ENCODE measurements at regions not wholly inside any gene's neighbourhood (a gene's known extent, or its start where the extent isn't known, plus 50 kb on each side); places are given as distances from the start of the nearest gene placed in this dataset.
"Not testable (repeated sequence)": the region's sequence is repeated elsewhere in the genome, so short reads cannot be mapped to it uniquely, and the experiment has no call there.

DNA sequence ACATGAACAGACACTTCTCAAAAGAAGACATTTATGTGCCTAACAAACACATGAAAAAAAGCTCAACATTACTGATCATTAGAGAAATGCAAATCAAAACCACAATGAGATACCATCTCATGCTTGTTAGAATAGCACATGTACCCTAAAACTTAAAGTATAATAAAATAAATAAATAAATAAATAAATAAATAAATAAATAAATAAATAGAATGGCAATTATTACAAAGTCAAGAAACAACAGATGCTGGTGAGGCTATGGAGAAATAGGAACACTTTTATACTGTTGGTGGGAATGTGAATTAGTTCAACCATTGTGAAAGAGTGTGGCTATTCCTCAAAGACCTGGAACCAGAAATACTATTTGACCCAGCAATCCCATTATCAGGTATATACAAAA lies 970.6 kb downstream of the NR2F1-AS1 start:
- DNase-seq; in situ Hi-C loops (cut with MboI; ENCODE audit: low pct_unique_long_range_greater_than_20kb, low sequenced_read_pairs): not testable (repeated sequence)

DNA sequence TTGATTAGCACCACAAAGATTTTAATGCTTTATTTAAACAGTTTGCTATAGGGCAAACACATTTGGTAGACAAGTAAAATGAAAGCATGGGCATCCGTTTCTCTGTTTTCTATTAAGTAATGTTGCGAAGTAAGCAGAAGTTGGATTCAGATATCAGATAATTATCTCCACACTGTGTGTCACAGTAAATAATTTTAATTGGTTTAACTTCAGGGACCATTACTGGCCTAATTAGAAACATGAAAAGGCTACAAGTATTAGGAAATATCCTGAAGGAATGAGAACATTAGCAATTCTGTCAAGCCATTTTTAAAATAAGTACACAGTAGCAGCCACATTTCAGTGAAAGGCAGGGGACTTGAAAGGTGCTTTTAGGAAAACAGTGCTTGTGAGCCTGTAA lies 975.4 kb downstream of the NR2F1-AS1 start:
- DNase-seq, result no peak
- in situ Hi-C loops (cut with MboI; ENCODE audit: low pct_unique_long_range_greater_than_20kb, low sequenced_read_pairs), result no loop called here

DNA sequence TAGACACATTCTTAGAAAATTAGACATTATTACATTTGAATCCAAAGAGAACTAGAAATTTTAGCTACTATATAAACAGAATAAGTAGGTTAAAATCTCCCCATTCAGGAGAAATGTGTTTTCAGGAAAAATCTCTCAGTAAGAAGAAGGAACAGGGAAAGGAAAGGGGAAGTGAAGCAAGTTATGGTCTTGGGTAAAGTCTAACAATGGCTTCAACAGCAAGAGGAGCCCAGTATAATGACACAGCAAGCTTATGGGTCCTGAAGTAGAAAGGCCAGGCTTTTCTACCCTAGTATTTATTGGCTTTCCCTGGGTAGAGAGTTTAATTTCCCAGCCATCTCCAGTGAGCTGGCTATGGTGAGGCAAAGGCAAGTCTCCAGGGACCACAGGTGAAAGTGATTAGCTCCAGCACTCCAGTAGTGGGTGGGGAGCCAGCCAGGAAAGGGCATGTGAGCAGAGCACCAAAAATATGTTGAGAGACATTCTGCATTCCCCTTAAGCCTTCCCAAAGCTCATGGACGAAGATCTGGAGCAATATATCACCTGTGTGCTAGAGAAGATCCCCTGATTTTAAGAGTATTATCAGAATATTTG lies 981.7 kb downstream of the NR2F1-AS1 start:
- peak; percentile 9 for DNase-seq
- in situ Hi-C loops (cut with MboI; ENCODE audit: low pct_unique_long_range_greater_than_20kb, low sequenced_read_pairs), result no loop called here

DNA sequence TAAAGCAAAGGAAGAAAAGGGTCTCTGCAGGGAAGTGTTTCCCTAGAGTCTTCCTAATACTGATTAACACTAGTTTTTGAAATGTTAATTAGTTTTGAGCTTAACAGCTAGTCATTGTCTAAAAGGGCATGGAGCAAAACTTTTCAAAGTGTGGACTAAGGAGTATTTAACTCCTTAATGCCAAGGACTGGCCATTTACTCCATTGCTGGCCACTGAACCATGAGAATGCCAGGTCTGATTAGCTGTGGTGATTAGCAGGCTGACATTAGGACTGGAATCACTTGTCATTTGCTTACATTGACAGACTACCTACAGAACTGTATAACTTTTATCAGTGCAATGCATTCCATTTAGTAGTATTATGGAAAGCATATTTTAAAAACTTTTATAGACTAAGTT lies 987.0 kb downstream of the NR2F1-AS1 start:
- no peak for DNase-seq
- in situ Hi-C loops (cut with MboI; ENCODE audit: low pct_unique_long_range_greater_than_20kb, low sequenced_read_pairs), result no loop called here

DNA sequence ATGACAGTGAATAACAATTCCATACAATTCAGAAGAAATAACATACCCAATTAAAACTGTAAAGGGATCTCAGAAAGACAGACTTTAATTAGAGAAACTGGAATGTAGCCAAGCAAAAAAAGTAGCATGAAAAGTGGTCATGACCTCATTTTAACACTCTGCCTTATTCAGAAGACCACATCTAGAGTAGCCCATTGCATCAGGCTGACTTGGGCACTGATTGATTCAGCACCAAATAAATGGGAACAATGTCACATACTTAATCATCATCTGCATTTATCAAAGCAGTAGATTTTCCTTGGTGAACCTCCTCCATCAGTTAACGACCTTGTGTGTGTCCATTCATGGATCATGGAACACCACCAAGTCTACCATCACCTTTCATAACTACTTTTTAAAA lies 992.1 kb downstream of the NR2F1-AS1 start:
- no peak for DNase-seq
- in situ Hi-C loops (cut with MboI; ENCODE audit: low pct_unique_long_range_greater_than_20kb, low sequenced_read_pairs), result no loop called here

DNA sequence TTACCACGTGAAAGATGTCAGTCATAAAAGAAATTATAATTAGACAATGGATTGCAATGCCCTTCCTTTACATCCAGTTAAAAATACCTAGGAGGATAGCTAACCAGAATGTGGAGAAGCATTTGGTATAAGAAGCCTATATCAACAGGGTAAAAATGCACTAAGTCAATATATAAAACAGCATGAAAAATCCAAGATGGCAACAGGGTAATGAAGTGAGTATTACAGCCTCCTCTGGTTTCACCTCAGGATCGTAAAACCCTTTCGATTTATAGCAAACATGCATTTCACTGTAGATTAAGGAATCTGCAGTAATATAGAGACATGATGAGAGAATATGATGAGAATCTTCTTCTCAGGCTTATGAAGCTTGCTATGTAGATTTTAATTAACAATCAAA lies 999.3 kb downstream of the NR2F1-AS1 start:
- in situ Hi-C loops (cut with MboI; ENCODE audit: low pct_unique_long_range_greater_than_20kb, low sequenced_read_pairs), result no loop called here
- DNase-seq, result no peak

DNA sequence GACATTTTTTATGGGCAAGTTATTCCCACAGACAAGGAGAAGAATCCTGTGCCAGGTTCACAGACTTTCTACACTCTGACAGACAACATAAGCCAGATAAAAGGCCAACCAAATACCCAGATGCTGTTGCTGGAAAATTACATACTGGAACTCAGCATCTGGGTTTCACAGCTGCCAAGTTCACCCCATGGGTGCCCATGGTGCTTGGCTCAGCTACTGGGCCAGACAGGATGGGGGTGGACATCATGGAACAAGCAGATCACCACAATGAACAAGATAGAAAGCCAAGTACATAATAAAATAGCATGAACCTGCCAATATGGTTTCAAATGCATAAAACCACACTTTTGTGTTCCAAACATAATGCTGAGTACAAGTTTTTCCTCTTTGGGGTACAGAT lies 999.8 kb downstream of the NR2F1-AS1 start:
- DNase-seq, result no peak
- in situ Hi-C loops (cut with MboI; ENCODE audit: low pct_unique_long_range_greater_than_20kb, low sequenced_read_pairs), result no loop called here

DNA sequence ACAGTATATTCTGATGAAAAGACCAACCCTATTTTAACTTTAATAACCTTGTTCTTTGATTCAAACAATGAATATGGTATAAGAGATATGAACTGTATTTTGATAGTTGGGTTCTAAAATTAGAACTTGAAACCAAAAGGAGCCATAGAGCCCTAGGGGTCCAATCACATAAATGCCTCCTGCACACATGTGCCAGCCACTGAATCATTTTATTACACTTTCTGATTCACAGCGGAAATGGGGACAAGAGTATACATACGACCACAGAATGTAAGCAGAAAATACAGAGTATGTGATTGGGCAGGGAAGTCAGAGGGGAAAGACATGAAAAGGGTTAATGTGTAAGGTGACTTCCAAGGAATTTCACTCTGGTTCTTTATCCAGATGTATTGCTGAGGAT lies 1000.2 kb downstream of the NR2F1-AS1 start:
- DNase-seq, result no peak
- in situ Hi-C loops (cut with MboI; ENCODE audit: low pct_unique_long_range_greater_than_20kb, low sequenced_read_pairs), result no loop called here

DNA sequence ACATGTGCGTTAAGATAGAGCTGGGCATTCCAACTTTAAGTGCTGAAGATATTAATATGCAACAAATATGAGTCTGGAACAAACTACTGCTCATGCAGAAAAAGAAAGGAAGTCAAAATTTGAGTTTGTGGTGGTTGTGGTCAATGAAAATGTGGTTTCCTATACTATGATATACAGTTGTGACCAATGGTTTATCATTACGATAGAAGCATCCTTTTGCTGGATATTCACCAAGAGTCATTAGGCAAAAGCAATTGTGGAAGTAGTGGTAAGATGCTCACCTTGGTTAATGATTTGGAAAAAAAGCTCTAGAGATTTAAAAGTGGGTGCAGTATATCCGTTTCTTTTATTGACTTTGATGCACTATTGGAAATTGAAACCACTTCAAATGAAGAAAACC lies 1007.0 kb downstream of the NR2F1-AS1 start:
- in situ Hi-C loops (cut with MboI; ENCODE audit: low pct_unique_long_range_greater_than_20kb, low sequenced_read_pairs), result no loop called here
- peak; percentile 5 for DNase-seq

DNA sequence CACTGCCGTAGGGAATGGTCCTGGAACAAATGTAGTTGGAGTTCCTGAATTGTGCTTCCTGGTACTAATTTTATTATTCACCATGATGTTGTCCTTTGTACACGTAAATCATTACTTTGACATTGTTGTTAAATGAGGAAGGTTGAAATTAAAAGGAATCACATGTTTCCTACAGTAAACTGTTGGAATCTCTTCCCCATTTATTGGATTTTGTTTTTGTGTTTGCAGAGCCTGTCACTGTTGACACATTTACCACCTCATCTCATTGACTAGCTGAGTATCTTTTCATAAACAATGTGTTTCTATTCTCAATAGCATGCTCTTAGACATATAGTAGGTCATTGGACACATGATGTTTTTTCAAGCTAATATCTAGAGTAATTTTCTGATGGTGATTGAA lies 1012.5 kb downstream of the NR2F1-AS1 start:
- DNase-seq, result no peak
- in situ Hi-C loops (cut with MboI; ENCODE audit: low pct_unique_long_range_greater_than_20kb, low sequenced_read_pairs), result no loop called here

DNA sequence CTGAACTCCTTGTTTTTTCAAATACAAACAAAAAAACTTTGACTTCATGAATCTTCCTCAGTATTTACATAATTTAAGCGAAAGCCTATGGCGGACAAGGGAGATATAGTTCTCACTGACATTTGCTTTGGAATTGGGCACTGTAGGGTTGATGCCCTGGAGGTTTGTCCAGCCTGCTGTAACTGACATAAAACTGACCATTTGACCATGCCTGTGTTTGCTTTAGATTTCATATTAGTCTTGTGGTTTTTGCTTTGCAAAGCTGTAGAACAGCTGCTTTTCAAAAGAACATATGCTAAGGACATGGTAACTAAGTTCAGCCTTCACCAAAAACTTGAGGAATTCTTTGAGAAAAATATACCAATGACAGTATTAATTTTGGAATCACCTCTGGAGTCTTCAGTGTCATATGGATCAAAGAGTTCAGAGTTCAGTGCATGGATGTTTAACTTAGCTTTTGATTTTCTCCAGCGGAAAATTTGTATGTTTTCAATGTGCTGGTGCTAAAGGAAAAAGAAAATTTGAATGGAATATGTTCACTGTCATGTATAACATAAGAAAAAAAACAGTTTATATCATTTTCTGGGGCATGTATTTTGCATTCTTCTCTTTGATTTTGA lies 1013.1 kb downstream of the NR2F1-AS1 start:
- in situ Hi-C loops (cut with MboI; ENCODE audit: low pct_unique_long_range_greater_than_20kb, low sequenced_read_pairs), result no loop called here

DNA sequence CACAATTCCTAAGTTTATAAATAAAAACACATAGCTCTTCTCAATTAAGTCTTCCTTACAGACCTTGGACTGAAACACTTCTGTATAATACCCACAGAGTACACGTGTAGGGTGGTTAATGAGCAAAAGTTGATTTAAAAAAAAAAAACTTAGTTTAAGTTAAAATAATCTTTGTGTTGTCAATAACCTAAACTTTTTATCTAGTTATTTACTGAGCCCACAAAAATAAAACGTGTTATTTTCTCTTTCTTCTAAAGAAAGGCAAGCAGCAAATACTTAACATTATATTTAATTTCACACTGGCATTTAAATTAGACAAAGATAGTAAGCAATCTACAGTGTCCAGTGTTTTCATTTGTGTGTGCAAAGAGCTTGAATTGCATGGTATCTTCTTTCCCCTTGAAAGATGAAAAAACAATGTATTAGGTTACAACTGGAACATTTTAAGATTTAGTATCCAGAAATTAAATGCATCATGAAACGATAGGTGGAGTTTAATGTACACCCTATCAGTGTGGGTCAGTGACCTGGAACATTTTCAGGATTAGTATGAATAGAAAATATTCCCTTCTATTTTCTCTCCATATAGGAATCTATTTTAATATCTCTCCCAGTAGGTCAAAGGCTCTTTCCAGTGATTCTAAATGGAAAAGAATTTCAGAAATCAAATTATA lies 1014.8 kb downstream of the NR2F1-AS1 start:
- no peak for DNase-seq
- in situ Hi-C loops (cut with MboI; ENCODE audit: low pct_unique_long_range_greater_than_20kb, low sequenced_read_pairs), result no loop called here

More for the DNA sequence above, 1013.1 kb downstream of the NR2F1-AS1 start:
- DNase-seq, result no peak

DNA sequence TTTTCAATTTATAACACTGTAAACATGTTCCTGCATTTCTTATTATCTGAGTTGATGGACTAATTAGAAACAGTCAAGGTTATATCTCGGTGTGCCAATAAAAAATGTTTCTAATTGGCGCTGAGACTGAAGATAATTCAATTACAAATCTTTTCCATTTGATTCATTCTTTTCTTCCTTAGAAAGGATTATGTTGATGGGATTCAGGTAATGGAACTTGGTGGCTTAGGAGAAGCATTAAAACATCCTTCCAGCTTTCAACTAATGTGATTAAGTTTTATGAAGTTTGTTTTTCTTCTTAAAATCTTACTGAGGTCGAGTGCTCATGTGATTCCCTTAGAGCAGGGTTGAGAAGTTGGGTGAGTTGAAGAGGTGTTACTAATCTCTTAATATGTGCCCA lies 1015.3 kb downstream of the NR2F1-AS1 start:
- no peak for DNase-seq
- in situ Hi-C loops (cut with MboI; ENCODE audit: low pct_unique_long_range_greater_than_20kb, low sequenced_read_pairs), result no loop called here

DNA sequence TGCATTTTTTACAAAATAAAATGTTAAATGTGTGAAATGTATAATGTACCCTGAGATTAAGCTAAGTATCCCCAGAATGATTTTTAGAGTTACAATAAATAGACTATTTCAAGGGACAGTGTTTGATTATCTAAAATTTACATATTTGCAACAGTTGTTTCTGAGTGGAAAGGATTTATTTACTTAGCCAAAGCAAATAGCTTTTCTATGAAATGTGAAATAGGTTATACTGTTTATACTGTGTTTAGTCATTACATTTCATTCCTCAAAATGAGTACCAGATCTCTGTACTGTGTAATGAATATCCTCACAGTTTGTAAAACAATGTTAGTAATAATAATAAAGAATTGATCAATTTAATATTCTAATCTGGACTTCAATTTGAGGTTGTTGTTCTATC lies 1019.0 kb downstream of the NR2F1-AS1 start:
- no peak for DNase-seq
- in situ Hi-C loops (cut with MboI; ENCODE audit: low pct_unique_long_range_greater_than_20kb, low sequenced_read_pairs), result no loop called here

DNA sequence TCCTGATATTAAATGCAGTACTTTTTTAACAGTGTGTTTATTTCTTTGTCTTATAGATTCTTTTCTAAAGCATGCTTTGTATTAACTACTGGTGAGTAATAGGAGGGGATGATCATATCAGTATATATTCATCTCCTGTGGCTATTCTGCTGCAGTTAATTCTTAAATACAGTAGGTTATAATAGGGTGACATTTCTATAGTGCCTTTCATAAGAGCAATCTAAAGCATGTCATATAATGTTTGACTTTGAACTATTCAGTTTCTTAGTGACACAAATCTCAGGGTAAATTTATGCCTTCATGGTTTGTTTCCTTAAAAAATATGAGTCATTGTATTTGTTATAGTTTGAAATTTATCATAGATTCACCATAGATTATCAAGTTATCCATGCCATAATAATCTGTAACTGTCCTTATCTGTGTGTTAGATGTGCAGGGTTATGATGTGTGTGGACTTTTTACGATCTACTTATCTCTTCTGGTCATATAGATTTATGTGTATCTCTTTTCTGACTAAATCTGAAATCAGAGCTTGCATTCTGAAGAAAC lies 1019.5 kb downstream of the NR2F1-AS1 start:
- DNase-seq, result no peak
- in situ Hi-C loops (cut with MboI; ENCODE audit: low pct_unique_long_range_greater_than_20kb, low sequenced_read_pairs), result no loop called here

DNA sequence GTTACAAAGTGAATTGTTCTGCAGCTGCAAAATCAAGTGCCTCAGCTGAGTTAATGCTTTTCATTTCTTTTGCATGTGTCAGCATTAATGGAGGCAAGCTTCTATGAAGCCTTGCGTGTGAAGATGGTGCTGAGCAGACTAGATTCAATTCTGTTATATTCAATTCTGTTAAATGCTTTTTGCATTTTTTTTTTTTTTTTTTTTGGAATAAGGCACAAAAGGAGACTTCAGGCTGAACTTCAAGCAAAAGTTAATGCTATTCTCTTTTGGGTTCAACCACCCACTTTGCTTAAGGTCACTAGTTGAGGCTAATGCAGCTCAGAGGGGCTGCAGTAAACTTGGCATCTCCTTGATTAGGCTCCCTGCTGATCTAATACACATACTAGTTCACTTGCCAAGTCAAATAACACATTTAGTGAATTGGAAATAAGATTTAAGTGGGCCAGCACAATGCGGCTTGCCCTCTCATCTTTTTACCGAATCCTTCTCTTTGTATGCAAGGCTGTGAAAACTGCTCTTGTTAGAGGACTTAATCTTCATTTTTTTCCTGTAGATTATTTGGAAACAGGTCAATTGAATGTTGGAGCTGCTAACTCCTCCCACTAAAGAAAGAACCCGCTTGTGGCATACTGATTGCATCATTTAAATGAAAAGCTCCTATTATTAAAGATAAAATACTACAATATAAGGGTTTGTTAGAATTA lies 1020.2 kb downstream of the NR2F1-AS1 start:
- DNase-seq, result no peak
- in situ Hi-C loops (cut with MboI; ENCODE audit: low pct_unique_long_range_greater_than_20kb, low sequenced_read_pairs), result no loop called here

DNA sequence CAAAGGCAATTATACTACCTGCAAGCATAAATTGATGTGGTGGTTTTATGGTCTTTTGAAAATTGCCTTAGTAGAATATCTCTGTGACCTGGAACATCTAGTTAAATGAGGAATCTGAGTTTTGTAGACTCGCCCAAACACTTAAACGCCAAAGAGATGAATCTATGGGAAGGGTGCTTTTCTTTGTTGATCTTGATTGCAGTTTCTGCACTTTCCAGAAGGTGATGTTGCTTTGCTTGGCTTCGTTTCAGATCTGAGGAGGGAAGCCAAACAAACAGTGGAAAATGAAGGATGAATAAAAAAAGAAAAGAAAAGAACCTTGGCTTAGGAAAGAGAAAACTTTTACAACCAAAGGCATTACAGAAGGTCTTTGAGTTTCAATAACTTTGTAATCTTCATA lies 1021.2 kb downstream of the NR2F1-AS1 start:
- no peak for DNase-seq
- in situ Hi-C loops (cut with MboI; ENCODE audit: low pct_unique_long_range_greater_than_20kb, low sequenced_read_pairs), result no loop called here

DNA sequence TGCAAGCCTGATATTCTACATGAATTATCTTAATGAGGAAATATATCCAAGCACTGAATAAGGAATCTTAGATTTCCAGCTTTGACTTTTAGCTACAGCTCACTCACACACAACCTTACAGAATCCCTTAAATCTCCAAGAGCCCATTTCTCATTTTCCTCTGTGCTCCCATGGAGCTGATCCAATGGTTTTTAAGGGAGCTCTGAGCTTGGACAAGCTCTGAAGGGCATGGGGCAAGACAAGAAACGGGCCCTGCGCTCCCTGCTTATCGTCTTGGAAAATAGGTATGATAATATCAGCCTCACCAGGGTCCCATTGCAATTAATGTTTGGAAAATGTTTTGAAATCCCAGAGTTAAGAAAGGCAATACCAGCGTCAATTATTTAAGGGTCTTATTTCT lies 1021.7 kb downstream of the NR2F1-AS1 start:
- DNase-seq, result no peak
- in situ Hi-C loops (cut with MboI; ENCODE audit: low pct_unique_long_range_greater_than_20kb, low sequenced_read_pairs), result no loop called here

DNA sequence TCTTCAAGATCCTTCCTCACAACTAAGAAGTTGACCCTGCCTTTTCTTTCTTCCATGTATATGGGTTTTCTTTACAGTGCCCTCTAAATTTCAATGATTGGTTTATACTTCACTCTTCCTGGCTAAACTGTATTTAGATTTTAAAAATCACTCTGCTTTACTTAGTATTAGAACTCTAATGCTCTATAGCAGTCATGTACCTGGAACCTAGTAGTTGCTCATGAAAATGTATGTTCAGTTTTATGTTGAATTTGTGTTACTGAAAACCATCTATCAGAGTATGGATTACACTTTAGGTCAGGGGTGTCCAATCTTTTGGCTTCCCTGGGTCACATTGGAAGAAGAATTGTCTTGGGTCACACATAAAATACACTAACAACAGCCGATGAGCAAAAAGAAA lies 1024.3 kb downstream of the NR2F1-AS1 start:
- in situ Hi-C loops (cut with MboI; ENCODE audit: low pct_unique_long_range_greater_than_20kb, low sequenced_read_pairs), result no loop called here
- DNase-seq, result no peak

Measured in KBM-7 (cell line).